ENCODE measurements at regions not wholly inside any gene's neighbourhood (a gene's known extent, or its start where the extent isn't known, plus 50 kb on each side); places are given as distances from the start of the nearest gene placed in this dataset.

- TF ChIP-seq POLR2A (IDR thresholded peaks at IDR 0.05) (no peak), EP300 (IDR thresholded peaks at IDR 0.05) (no peak), CTCF (IDR thresholded peaks at IDR 0.05) (no peak), POLR2AphosphoS5 (IDR thresholded peaks at IDR 0.05) (no peak)
- no peaks in the 10 kb centered on the region for H3K9me3 ChIP-seq
- DNase-seq (no peak), ATAC-seq (ENCODE audit: low FRiP score in 2 of 2) (no peak)
- no peaks in the 10 kb centered on the region for H3K4me1 ChIP-seq
- H3K27ac ChIP-seq: no peak overlapping the region
- WGBS, 2 donors: 0 to 19% methylated on average over 1 of the region's 1 CpG
- H3K27me3 ChIP-seq: no peaks in the 10 kb centered on the region
- H3K36me3 ChIP-seq: no peaks in the 10 kb centered on the region
- H3K4me3 ChIP-seq: no peak overlapping the region
These were observed 754.8 kb downstream of the ADGRL2 start for GRCh38 chr1:82555501-82555900.

GRCh38 chr1:82549841-82550240 is 749.1 kb downstream of the ADGRL2 start:
- TF ChIP-seq EP300 (IDR thresholded peaks at IDR 0.05) (no peak), POLR2A (IDR thresholded peaks at IDR 0.05) (no peak), POLR2AphosphoS5 (IDR thresholded peaks at IDR 0.05) (no peak), CTCF (IDR thresholded peaks at IDR 0.05) (no peak)
- DNase-seq: no peak
- H3K4me3 ChIP-seq: no peak overlapping the region
- 73 to 84% methylated on average over 4 of the region's 4 CpGs for WGBS, 2 donors
- no peak overlapping the region for H3K27ac ChIP-seq
- no peaks in the 10 kb centered on the region for H3K36me3 ChIP-seq
- H3K9me3 ChIP-seq: no peaks in the 10 kb centered on the region
- no peaks in the 10 kb centered on the region for H3K4me1 ChIP-seq
- ATAC-seq (ENCODE audit: low FRiP score in 2 of 2): no peak
- no peaks in the 10 kb centered on the region for H3K27me3 ChIP-seq

GRCh38 chr1:82542766-82543165 is 742.0 kb downstream of the ADGRL2 start:
- DNase-seq (no peak), ATAC-seq (ENCODE audit: low FRiP score in 2 of 2) (no peak)
- Histone ChIP-seq H3K9me3 (peaks cover 0 to 2% (median 0%) of the 10 kb centered on the region in 4 donors), H3K4me1 (no peaks in the 10 kb centered on the region), H3K27me3 (no peaks in the 10 kb centered on the region), H3K4me3 (no peak overlapping the region), H3K27ac (no peak overlapping the region), H3K36me3 (no peaks in the 10 kb centered on the region)
- TF ChIP-seq POLR2A (IDR thresholded peaks at IDR 0.05) (no peak), EP300 (IDR thresholded peaks at IDR 0.05) (no peak), CTCF (IDR thresholded peaks at IDR 0.05) (no peak), POLR2AphosphoS5 (IDR thresholded peaks at IDR 0.05) (no peak)

GRCh38 chr1:82542141-82542540 is 741.4 kb downstream of the ADGRL2 start:
- peaks cover 0 to 2% (median 0%) of the 10 kb centered on the region in 4 donors for H3K9me3 ChIP-seq
- no peak overlapping the region for H3K27ac ChIP-seq
- no peaks in the 10 kb centered on the region for H3K36me3 ChIP-seq
- H3K4me3 ChIP-seq: no peak overlapping the region
- H3K27me3 ChIP-seq: no peaks in the 10 kb centered on the region
- WGBS, 2 donors: 90 to 94% methylated on average over 4 of the region's 4 CpGs
- ATAC-seq (ENCODE audit: low FRiP score in 2 of 2) (no peak), DNase-seq (no peak)
- H3K4me1 ChIP-seq: no peaks in the 10 kb centered on the region
- TF ChIP-seq POLR2A (IDR thresholded peaks at IDR 0.05) (no peak), CTCF (IDR thresholded peaks at IDR 0.05) (no peak), POLR2AphosphoS5 (IDR thresholded peaks at IDR 0.05) (no peak)

GRCh38 chr1:82540006-82540405 is 739.3 kb downstream of the ADGRL2 start:
- DNase-seq (no peak), ATAC-seq (ENCODE audit: low FRiP score in 2 of 2) (no peak)
- H3K4me3 ChIP-seq: no peak overlapping the region
- no peaks in the 10 kb centered on the region for H3K4me1 ChIP-seq
- 84 to 86% methylated on average over 2 of the region's 2 CpGs for WGBS, 2 donors
- no peaks in the 10 kb centered on the region for H3K36me3 ChIP-seq
- no peak overlapping the region for H3K27ac ChIP-seq
- peaks cover 0 to 2% (median 0%) of the 10 kb centered on the region in 4 donors for H3K9me3 ChIP-seq
- TF ChIP-seq POLR2A (IDR thresholded peaks at IDR 0.05): no peak
- no peak for TF ChIP-seq EP300 (IDR thresholded peaks at IDR 0.05)
- TF ChIP-seq CTCF (IDR thresholded peaks at IDR 0.05): no peak
- TF ChIP-seq POLR2AphosphoS5 (IDR thresholded peaks at IDR 0.05): no peak
- no peaks in the 10 kb centered on the region for H3K27me3 ChIP-seq

Measured in upper lobe of left lung (tissue), 6 donors.